SK-N-MC (cell line): ENCODE measurements at regions not wholly inside any gene's neighbourhood (a gene's known extent, or its start where the extent isn't known, plus 50 kb on each side); places are given as distances from the start of the nearest gene placed in this dataset.

Experiments used
- EZH2 ChIP-seq: fragments of 200-600 bp; sonication (generic); IDR thresholded peaks from one replicate; pipeline ENCODE4 v1.6.1; 2017; ENCODE audit warnings: antibody characterized with exemption
- FOXP2 ChIP-seq: optimal IDR thresholded peaks from 2 replicates; pipeline ENCODE3; 2011; ENCODE audit warnings: mild to moderate bottlenecking, moderate library complexity; ENCODE audit not compliant: insufficient read depth; ENCODE audit errors: extremely low read length, control extremely low read depth
- POLR2AphosphoS5 ChIP-seq: IDR thresholded peaks from 2 replicates; pipeline ENCODE4 v1.6.1; 2012; ENCODE audit warnings: mild to moderate bottlenecking, low read depth, low read length, borderline replicate concordance

- TF ChIP-seq POLR2AphosphoS5 = no peak
- TF ChIP-seq EZH2 = no peak
- TF ChIP-seq FOXP2 = no peak
Measured at GRCh38 chr15:62572797-62573196, 407.7 kb upstream of the C2CD4B start.
